Thyroid gland (tissue), 4 donors: ENCODE measurements at regions not wholly inside any gene's neighbourhood (a gene's known extent, or its start where the extent isn't known, plus 50 kb on each side); places are given as distances from the start of the nearest gene placed in this dataset.

Source experiments
- CTCF ChIP-seq, 6 experiments: fragments of 200-600 bp in 3 of 6; fragments of 450-650 bp in 3 of 6; sonication (generic) in 3 of 6; IDR thresholded peaks; one replicate each; pipeline ENCODE4 v1.5.1; 2016 to 2019; ENCODE audit warnings: antibody characterized with exemption in 6 of 6, mild to moderate bottlenecking in 2 of 6, inconsistent platforms in 1 of 6, moderate library complexity in 1 of 6
- POLR2A ChIP-seq, 2 donors: fragments of 450-650 bp; IDR thresholded peaks; one replicate each; pipeline ENCODE4 v1.6.1; 2017; ENCODE audit warnings: antibody characterized with exemption in 2 of 2, mild to moderate bottlenecking in 2 of 2, moderate library complexity in 1 of 2

GRCh38 chr13:76380446-76381065, 505.6 kb downstream of the KCTD12 start:
- no peak for TF ChIP-seq CTCF (IDR thresholded peaks at IDR 0.05)
- no peak for TF ChIP-seq POLR2A (IDR thresholded peaks at IDR 0.05)
